ENCODE measurements at regions not wholly inside any gene's neighbourhood (a gene's known extent, or its start where the extent isn't known, plus 50 kb on each side); places are given as distances from the start of the nearest gene placed in this dataset.
"Not testable (repeated sequence)": the region's sequence is repeated elsewhere in the genome, so short reads cannot be mapped to it uniquely, and the experiment has no call there.

GRCh38 chr4:78660559-78660958 is 109.0 kb downstream of the ANXA3 start:
- no peak for DNase-seq

- DNase-seq = no peak
Observed at GRCh38 chr4:78661086-78661690, 109.6 kb downstream of the ANXA3 start.

DNA sequence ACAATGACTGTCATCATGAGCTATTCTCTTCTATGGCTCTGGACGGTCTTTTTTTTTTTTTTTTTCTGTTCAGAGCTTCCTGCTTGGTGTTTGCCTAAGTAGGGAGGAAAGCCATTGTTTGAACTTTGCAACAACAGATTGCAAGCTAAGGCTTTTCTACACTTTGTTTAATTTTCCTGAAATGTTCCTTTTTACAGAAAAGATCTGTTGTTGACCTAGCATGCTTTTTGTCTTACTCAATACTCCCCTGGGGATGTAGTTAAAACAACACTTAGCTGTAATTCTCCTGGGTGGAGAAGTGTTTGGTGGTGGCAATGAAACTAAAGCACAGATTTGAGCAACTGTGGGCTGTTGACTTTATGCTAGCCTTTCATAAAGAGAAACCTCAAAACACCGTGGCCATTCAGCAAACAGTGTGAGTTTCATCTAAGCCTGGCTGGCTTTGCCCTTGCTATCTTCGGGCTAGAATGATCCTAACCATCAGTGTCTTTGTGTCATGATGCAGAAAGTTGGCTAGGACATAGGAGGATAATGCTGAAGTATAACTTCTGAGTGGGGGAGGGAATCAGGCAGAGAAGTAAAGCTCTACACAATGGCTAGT is 110.5 kb downstream of the ANXA3 start:
- peak; percentile 33 to 83 (median 71) for DNase-seq

DNA sequence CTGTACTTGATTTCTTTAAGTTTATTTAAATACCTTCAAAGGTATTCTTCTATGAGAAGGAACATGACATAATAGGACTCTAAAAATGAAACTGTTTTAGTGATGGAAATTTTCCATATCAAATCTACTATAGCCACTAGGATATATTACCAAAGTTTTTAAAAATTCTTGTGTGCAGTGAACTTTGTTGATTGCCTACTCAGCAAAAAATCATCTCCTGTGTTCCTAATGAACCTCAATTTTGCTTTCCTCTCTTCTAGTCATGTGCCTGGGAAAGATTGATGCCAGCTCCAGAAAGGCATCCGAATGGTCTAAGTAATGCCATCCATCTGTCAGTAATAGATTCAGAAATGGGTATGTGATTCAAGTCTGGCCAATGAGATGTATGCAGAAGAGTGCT is 111.1 kb downstream of the ANXA3 start:
- no peak for DNase-seq

DNA sequence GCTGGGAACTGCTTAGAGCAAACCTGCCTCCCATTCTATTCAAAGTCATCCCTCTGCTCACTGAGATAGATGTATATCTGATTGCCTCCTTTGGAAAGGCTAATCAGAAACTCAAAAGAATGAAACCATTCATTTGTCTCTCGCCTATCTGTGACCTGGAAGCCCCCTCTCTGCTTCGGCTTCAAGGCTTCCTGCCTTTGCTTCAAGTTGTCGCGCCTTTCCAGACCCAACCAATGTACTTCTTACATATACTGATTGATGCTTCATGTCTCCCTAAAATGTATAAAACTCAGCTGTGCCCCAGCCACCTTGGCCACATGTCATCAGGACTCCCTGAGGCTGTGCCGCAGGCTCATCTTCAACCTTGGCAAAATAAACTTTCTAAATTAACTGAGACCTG is 111.9 kb upstream of the BMP2K start:
- DNase-seq = not testable (repeated sequence)

- DNase-seq = no peak
Observed at GRCh38 chr4:78665216-78665770, 110.9 kb upstream of the BMP2K start.

GRCh38 chr4:78666830-78667258 is 109.3 kb upstream of the BMP2K start:
- DNase-seq = peak; percentile 46 to 77 (median 68)

DNA sequence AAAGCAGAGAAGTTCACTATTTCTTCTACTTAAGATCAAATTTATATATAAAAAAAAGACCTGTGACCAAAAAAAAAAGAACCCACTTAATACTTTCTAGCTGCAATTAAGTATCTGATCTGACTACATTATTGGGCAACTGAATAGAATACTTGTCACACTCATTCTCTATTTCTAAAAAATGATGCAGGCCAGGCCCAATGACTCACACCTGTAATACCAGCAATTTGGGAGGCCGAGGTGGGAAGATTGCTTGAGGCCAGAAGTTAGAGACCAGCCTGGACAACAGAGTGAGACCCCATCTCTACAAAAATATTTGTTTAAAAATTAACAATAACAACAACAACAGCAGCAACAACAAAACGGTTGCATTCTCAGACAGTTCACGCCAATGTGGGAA is 108.8 kb upstream of the BMP2K start:
- DNase-seq = peak in 3 of 4 experiments; percentile 39 to 62 (median 44)

DNA sequence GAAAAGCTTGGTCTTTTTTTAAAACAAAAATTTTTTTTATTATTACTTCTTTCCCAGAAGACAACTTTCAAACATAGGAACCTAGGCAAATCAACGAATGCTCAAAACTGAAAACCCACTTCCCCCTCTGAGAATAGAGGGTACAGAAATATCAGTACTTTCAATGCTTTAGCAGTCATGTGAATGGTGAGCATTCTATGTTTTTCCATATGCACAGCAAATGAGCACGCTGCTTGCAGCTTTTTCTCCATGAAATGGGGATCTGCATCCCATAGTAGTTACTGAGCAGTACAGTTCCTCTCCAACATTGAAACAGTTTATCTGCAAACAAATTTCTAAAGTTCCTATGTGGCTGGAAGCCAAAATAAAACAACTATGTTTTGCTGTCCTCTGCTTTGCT is 108.4 kb upstream of the BMP2K start:
- DNase-seq = peak; percentile 63 to 84 (median 74)

- no peak for DNase-seq
Observed at GRCh38 chr4:78669453-78669852, 106.7 kb upstream of the BMP2K start.

DNA sequence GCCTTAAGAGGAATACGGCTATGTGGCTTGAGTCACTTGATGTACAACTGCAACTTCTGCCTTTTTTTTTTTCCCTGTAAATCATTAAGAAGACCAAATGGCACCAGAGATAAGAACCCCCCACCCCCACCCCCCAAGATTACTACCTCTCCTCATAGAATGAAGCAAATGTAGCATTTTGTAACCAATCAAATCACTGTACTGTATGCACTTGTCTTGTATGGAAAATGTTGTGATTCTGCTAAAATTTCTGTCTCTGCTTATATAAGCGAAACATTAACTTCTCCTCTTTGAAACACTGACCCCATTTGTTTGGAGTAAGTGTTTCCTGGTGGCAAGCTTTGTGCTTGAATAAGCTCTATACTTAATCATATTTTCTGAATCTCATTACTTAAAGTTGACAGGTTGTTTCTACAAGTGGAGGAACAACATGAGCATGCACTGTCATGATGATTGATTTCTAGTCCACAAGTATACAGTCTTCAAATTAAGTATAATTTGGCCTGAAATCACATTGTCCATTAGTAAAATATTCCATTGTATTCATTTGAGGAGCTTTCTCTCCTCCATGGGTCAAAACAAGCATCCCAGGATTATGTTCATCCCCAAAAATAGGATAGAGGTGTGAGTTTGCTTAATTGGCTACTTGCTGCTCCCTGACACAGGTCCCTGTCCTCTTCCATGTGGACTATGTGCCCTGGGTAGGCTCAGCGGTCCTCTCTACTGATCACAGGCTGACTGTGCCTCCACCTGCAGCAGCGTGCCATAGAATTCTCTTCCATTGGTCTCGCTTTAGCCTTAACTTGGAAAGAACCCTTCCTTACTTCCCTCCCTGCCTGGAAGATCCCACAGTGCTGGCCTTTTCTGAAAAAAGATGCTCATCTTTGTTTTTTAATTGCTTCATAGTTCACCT is 104.0 kb upstream of the BMP2K start:
- peak in 3 of 4 experiments; percentile 13 to 56 (median 47) for DNase-seq

- DNase-seq = no peak
Observed at GRCh38 chr4:78673337-78673736, 102.8 kb upstream of the BMP2K start.

DNA sequence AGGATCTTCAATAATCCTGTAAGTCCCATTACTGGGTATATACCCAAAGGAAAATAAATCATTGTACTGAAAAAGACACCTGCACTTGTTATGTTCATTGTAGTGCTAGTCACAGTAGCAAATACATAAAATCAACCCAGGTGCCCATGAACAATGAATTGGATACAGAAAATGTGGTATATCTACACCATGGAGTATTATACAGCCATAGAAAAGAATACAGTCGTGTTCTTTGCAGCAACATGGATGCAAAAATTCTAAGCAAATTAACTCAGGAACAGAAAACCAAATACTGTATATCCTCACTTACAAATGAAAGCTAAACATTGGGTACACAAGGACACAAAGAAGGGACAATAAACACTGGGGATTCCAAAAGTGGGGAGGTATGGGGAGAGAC is 100.8 kb upstream of the BMP2K start:
- no peak for DNase-seq

DNA sequence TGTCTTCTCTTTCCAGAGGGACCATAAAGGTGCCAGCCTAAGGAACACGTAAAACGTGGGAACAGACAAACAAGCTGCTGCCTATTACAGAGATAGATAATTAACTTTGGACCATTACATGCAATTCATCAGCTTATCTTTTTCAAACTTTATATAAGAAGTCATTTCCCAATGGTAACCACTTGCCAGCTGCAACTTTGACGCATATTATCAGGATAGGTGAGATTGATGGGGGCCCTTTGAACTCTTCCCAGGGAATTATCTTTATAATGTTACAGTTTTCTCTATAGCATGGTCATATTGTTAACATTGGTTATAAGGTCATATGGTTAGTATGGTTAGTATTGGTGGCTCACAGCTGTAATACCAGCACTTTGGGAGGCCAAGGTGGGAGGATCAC is 94.1 kb upstream of the BMP2K start:
- DNase-seq = no peak

- DNase-seq = peak in 2 of 4 experiments; percentile 29 to 47
Observed at GRCh38 chr4:78683352-78683751, 92.8 kb upstream of the BMP2K start.

- no peak for DNase-seq
Observed at GRCh38 chr4:78684325-78685079, 91.6 kb upstream of the BMP2K start.

- no peak for DNase-seq
Observed at GRCh38 chr4:78687818-78688217, 88.3 kb upstream of the BMP2K start.

- DNase-seq = no peak
Observed at GRCh38 chr4:78688366-78688765, 87.8 kb upstream of the BMP2K start.

- DNase-seq = no peak
Observed at GRCh38 chr4:78689261-78689660, 86.9 kb upstream of the BMP2K start.

DNA sequence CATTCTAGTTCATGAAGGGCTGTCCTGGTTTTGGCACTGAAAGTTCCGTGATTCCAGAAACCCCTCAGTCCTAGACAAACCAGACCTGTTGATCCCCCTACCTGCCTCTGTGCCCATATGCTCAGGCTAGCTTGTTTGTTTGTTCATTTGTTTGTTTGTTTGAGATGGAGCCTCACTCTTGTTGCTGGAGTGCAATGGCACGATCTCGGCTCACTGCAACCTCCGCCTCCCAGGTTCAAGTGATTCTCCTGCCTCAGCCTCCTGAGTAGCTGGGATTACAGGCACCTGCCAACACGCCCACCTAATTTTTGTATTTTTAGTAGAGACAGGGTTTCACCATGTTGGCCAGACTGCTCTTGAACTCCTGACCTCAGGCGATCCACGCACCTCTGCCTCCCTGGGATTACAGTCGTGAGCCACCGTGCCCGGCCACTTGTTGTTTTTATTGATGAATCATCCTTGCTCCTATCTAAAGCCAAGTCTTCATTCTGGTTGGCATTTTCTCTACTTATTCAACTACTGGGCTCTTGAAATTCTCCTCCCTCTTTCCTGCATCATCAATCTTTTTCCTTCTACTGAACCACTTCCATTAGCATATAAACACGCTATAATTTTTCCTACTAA is 86.3 kb upstream of the BMP2K start:
- DNase-seq = no peak

- peak; percentile 13 to 47 (median 34) for DNase-seq
Observed at GRCh38 chr4:78691334-78691754, 84.8 kb upstream of the BMP2K start.
